ENCODE measurements at regions not wholly inside any gene's neighbourhood (a gene's known extent, or its start where the extent isn't known, plus 50 kb on each side); places are given as distances from the start of the nearest gene placed in this dataset.
"Not testable (repeated sequence)": the region's sequence is repeated elsewhere in the genome, so short reads cannot be mapped to it uniquely, and the experiment has no call there.

- Histone ChIP-seq H3K4me1 (ENCODE audit: insufficient read depth, low read length) (no peaks in the 10 kb centered on the region), H3K27me3 (ENCODE audit: insufficient read depth, low read length) (no peaks in the 10 kb centered on the region), H3K4me3 (ENCODE audit: low read length) (no peak overlapping the region), H3K9me3 (ENCODE audit: low read depth, low read length) (no peaks in the 10 kb centered on the region)
These were observed 256.2 kb downstream of the TAFA4 start for GRCh38 chr3:68676136-68676535.

GRCh38 chr3:68667346-68667745 is 265.0 kb downstream of the TAFA4 start:
- no peaks in the 10 kb centered on the region for H3K4me1 ChIP-seq (ENCODE audit: insufficient read depth, low read length)
- no peak overlapping the region for H3K4me3 ChIP-seq (ENCODE audit: low read length)
- H3K27me3 ChIP-seq (ENCODE audit: insufficient read depth, low read length), result no peaks in the 10 kb centered on the region
- no peaks in the 10 kb centered on the region for H3K9me3 ChIP-seq (ENCODE audit: low read depth, low read length)

GRCh38 chr3:68666429-68667136 is 265.8 kb downstream of the TAFA4 start:
- Histone ChIP-seq H3K4me1 (ENCODE audit: insufficient read depth, low read length) (no peaks in the 10 kb centered on the region), H3K4me3 (ENCODE audit: low read length) (no peak overlapping the region), H3K27me3 (ENCODE audit: insufficient read depth, low read length) (no peaks in the 10 kb centered on the region), H3K9me3 (ENCODE audit: low read depth, low read length) (no peaks in the 10 kb centered on the region)

- Histone ChIP-seq H3K4me1 (ENCODE audit: insufficient read depth, low read length) (no peaks in the 10 kb centered on the region), H3K27me3 (ENCODE audit: insufficient read depth, low read length) (no peaks in the 10 kb centered on the region), H3K9me3 (ENCODE audit: low read depth, low read length) (no peaks in the 10 kb centered on the region), H3K4me3 (ENCODE audit: low read length) (no peak overlapping the region)
These were observed 268.1 kb downstream of the TAFA4 start for GRCh38 chr3:68664276-68664675.

- H3K27me3 ChIP-seq (ENCODE audit: insufficient read depth, low read length), result no peaks in the 10 kb centered on the region
- no peak overlapping the region for H3K4me3 ChIP-seq (ENCODE audit: low read length)
- H3K9me3 ChIP-seq (ENCODE audit: low read depth, low read length), result no peaks in the 10 kb centered on the region
- no peaks in the 10 kb centered on the region for H3K4me1 ChIP-seq (ENCODE audit: insufficient read depth, low read length)
These were observed 270.2 kb downstream of the TAFA4 start for GRCh38 chr3:68662176-68662575.

GRCh38 chr3:68650657-68651056 is 281.7 kb downstream of the TAFA4 start:
- not testable (repeated sequence) for H3K9me3 ChIP-seq (ENCODE audit: low read depth, low read length); H3K4me1 ChIP-seq (ENCODE audit: insufficient read depth, low read length); H3K27me3 ChIP-seq (ENCODE audit: insufficient read depth, low read length); H3K4me3 ChIP-seq (ENCODE audit: low read length)

GRCh38 chr3:68648494-68648893 is 283.9 kb downstream of the TAFA4 start:
- Histone ChIP-seq H3K9me3 (ENCODE audit: low read depth, low read length) (no peaks in the 10 kb centered on the region), H3K27me3 (ENCODE audit: insufficient read depth, low read length) (no peaks in the 10 kb centered on the region), H3K4me3 (ENCODE audit: low read length) (no peak overlapping the region), H3K4me1 (ENCODE audit: insufficient read depth, low read length) (no peaks in the 10 kb centered on the region)

- no peaks in the 10 kb centered on the region for H3K27me3 ChIP-seq (ENCODE audit: insufficient read depth, low read length)
- no peaks in the 10 kb centered on the region for H3K4me1 ChIP-seq (ENCODE audit: insufficient read depth, low read length)
- H3K9me3 ChIP-seq (ENCODE audit: low read depth, low read length), result no peaks in the 10 kb centered on the region
- H3K4me3 ChIP-seq (ENCODE audit: low read length), result no peak overlapping the region
These were observed 300.3 kb downstream of the TAFA4 start for GRCh38 chr3:68631850-68632545.

GRCh38 chr3:68620211-68620610 is 312.1 kb downstream of the TAFA4 start:
- no peaks in the 10 kb centered on the region for H3K9me3 ChIP-seq (ENCODE audit: low read depth, low read length)
- H3K27me3 ChIP-seq (ENCODE audit: insufficient read depth, low read length), result no peaks in the 10 kb centered on the region
- no peak overlapping the region for H3K4me3 ChIP-seq (ENCODE audit: low read length)
- no peaks in the 10 kb centered on the region for H3K4me1 ChIP-seq (ENCODE audit: insufficient read depth, low read length)

GRCh38 chr3:68614087-68614486 is 318.3 kb downstream of the TAFA4 start:
- H3K4me3 ChIP-seq (ENCODE audit: low read length), result no peak overlapping the region
- no peaks in the 10 kb centered on the region for H3K4me1 ChIP-seq (ENCODE audit: insufficient read depth, low read length)
- no peaks in the 10 kb centered on the region for H3K27me3 ChIP-seq (ENCODE audit: insufficient read depth, low read length)
- no peaks in the 10 kb centered on the region for H3K9me3 ChIP-seq (ENCODE audit: low read depth, low read length)

GRCh38 chr3:68571321-68571720 is 361.0 kb downstream of the TAFA4 start:
- H3K27me3 ChIP-seq (ENCODE audit: insufficient read depth, low read length), result no peaks in the 10 kb centered on the region
- H3K9me3 ChIP-seq (ENCODE audit: low read depth, low read length), result no peaks in the 10 kb centered on the region
- no peaks in the 10 kb centered on the region for H3K4me1 ChIP-seq (ENCODE audit: insufficient read depth, low read length)
- H3K4me3 ChIP-seq (ENCODE audit: low read length), result no peak overlapping the region

- H3K9me3 ChIP-seq (ENCODE audit: low read depth, low read length), result no peaks in the 10 kb centered on the region
- no peaks in the 10 kb centered on the region for H3K4me1 ChIP-seq (ENCODE audit: insufficient read depth, low read length)
- H3K4me3 ChIP-seq (ENCODE audit: low read length), result no peak overlapping the region
- no peaks in the 10 kb centered on the region for H3K27me3 ChIP-seq (ENCODE audit: insufficient read depth, low read length)
These were observed 371.6 kb downstream of the TAFA4 start for GRCh38 chr3:68560728-68561127.

GRCh38 chr3:68535782-68536181 is 396.6 kb downstream of the TAFA4 start:
- H3K27me3 ChIP-seq (ENCODE audit: insufficient read depth, low read length), result no peaks in the 10 kb centered on the region
- H3K4me3 ChIP-seq (ENCODE audit: low read length), result no peak overlapping the region
- H3K9me3 ChIP-seq (ENCODE audit: low read depth, low read length), result no peaks in the 10 kb centered on the region
- no peaks in the 10 kb centered on the region for H3K4me1 ChIP-seq (ENCODE audit: insufficient read depth, low read length)

- Histone ChIP-seq H3K4me3 (ENCODE audit: low read length) (no peak overlapping the region), H3K27me3 (ENCODE audit: insufficient read depth, low read length) (no peaks in the 10 kb centered on the region), H3K4me1 (ENCODE audit: insufficient read depth, low read length) (no peaks in the 10 kb centered on the region), H3K9me3 (ENCODE audit: low read depth, low read length) (no peaks in the 10 kb centered on the region)
These were observed 409.0 kb downstream of the TAFA4 start for GRCh38 chr3:68523330-68523729.

- H3K9me3 ChIP-seq (ENCODE audit: low read depth, low read length), result no peaks in the 10 kb centered on the region
- no peaks in the 10 kb centered on the region for H3K4me1 ChIP-seq (ENCODE audit: insufficient read depth, low read length)
- H3K27me3 ChIP-seq (ENCODE audit: insufficient read depth, low read length), result no peaks in the 10 kb centered on the region
- no peak overlapping the region for H3K4me3 ChIP-seq (ENCODE audit: low read length)
These were observed 417.1 kb downstream of the TAFA4 start for GRCh38 chr3:68515237-68515636.

- H3K9me3 ChIP-seq (ENCODE audit: low read depth, low read length), result no peaks in the 10 kb centered on the region
- no peaks in the 10 kb centered on the region for H3K27me3 ChIP-seq (ENCODE audit: insufficient read depth, low read length)
- H3K4me3 ChIP-seq (ENCODE audit: low read length), result no peak overlapping the region
- no peaks in the 10 kb centered on the region for H3K4me1 ChIP-seq (ENCODE audit: insufficient read depth, low read length)
These were observed 428.1 kb downstream of the TAFA4 start for GRCh38 chr3:68504201-68504600.
